Epithelial cell of prostate (primary cell): ENCODE measurements at regions not wholly inside any gene's neighbourhood (a gene's known extent, or its start where the extent isn't known, plus 50 kb on each side); places are given as distances from the start of the nearest gene placed in this dataset.

ENCODE experiments used
- DNase-seq: peaks from one replicate; pipeline ENCODE4 v3.0.0-alpha.2; 2011; ENCODE audit warnings: low read depth, low spot score
- H3K27ac ChIP-seq: fragments of 450-650 bp; 2 replicates; pipeline ENCODE4 v1.5.1; 2017; ENCODE audit warnings: mild to moderate bottlenecking

DNA sequence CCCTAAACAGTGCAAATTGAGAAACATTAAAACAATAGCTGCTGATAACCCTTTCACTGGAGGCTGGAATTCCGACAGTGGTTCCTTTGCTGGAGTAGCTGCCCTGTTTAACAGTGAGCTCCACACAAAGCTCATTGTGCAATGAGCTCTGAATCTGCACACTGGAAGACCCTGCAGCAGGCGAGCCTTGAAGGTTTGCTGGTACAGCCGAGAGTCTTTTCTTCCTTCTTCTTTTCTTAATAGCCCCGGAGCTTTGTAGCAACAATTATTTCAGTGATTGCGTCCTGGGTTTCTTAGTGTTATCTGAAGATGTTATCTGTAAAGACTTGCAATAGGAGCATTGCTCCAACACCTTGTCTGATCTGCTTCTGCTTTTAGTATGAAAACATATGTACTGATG, 50.8 kb upstream of the CXCR4 start:
- no peak for DNase-seq
- H3K27ac ChIP-seq = no peak overlapping the region

DNA sequence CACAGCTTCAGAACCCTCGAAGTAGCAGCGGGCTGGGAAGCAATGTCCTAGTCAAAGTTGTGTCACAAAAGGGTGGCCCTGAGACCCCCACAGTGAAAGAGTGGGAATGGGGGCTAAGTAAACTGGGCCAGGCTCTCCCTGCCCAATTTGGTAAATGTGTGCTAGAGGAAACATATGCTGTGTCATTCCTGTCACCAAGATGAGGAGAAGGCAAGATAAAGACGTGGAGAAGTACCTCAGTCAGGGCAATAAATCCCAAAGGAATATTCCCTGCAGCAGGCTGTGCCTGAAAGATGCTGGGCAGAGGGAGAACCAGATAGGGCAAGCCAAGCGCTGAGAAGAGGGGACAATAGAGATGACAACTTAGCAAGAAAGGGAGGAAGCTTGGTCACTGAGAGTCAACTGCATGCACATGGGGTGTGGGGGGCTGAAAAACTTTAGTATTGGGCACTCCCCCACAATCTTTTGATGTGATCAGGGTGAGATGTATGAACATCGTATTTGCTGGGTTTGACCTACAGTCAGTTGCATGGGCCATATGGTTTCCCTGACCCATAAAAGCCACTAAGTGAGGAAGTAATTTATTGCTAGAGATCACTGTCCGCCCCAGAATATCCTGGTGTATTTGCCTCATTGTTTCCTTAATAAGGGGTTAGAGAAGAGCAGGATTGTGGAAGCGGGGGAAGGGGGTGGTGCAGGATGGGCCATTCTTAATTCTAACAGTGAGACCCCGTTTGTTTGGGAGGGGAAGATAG, 49.9 kb upstream of the CXCR4 start:
- no peak overlapping the region for H3K27ac ChIP-seq
- no peak for DNase-seq
